GM19455 (cell line): ENCODE measurements at regions not wholly inside any gene's neighbourhood (a gene's known extent, or its start where the extent isn't known, plus 50 kb on each side); places are given as distances from the start of the nearest gene placed in this dataset.
"Not testable (repeated sequence)": the region's sequence is repeated elsewhere in the genome, so short reads cannot be mapped to it uniquely, and the experiment has no call there.

ENCODE experiments used
- ATAC-seq: cut with Tn5 transposase; IDR thresholded peaks from one replicate; pipeline ENCODE4 v1.9.1; 2021; ENCODE audit not compliant: unreplicated experiment

- peak; percentile 44 for ATAC-seq
These were observed 108.2 kb downstream of the SPATA31A1 start for GRCh38 chr9:39463696-39464095.

DNA sequence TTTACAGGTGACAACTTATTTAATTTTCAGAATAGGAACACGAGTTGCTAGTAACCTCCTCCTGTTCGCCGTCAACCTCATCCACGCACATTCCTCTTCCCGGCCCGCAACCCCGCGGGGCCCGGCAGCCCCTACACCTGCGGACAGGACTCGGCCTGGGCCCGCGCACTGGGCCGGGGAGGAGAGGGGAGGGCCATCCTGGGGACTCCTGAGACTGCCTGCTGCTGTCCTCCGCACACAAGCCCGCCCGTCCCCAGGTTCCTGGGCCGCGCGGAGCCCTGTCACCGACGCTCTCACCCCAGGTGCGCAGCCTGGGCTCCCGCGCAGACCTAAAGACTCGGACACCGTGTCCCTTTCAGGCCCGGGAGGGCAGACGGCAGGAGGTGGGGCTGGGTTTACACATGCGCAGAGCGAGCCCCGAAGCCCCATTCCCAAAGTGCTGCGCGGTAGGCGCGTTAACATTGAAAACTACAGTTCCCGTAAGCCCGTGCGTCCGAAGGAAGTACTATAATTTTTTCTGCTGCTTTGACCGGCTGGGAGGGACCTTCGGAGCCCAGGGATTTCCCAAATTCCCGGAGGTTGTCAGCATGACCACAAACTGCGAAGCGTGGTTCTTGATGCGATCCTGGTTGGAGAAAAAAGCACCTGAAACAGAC is 108.8 kb downstream of the SPATA31A1 start:
- ATAC-seq = peak; percentile 96

DNA sequence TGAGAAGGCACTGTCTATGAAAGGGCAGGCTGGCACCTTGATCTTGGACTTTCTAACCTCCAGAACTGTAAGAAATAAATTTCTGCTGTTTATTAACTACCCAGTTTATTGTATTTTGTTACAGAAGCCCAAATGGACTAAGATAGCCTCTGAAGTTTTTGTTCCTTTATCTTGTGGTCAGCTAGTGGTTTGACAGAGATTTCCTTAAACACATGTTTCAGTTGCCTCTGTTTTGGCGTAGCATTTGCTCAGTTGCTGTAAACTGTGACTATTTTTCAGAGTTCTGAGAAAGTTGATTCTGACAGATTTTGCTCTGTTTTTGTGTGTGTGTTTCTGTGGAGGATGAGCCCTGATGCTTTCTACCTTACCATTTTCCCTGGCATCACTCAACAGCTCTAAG is 119.0 kb downstream of the SPATA31A1 start:
- ATAC-seq = peak; percentile 97

- not testable (repeated sequence) for ATAC-seq
These were observed 127.6 kb downstream of the SPATA31A1 start for GRCh38 chr9:39483073-39483472.

DNA sequence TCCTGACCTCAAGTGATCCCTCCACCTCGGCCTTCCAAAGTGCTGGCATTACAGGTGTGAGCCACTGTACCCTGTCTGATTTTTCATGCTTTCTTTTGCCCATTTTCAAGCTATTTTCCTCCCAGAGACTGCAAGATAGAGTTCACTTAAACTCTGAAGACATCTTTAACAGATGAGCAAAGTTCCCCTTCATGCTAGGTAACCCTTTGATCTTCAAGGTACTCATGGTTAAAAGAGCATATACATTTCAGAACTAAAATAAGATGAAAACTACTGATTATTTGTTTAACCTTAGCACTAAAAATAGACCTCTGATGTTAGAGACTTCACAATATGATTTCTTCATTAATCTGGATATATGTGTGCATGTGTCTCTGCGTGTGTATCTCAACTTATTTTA is 128.4 kb downstream of the SPATA31A1 start:
- not testable (repeated sequence) for ATAC-seq

DNA sequence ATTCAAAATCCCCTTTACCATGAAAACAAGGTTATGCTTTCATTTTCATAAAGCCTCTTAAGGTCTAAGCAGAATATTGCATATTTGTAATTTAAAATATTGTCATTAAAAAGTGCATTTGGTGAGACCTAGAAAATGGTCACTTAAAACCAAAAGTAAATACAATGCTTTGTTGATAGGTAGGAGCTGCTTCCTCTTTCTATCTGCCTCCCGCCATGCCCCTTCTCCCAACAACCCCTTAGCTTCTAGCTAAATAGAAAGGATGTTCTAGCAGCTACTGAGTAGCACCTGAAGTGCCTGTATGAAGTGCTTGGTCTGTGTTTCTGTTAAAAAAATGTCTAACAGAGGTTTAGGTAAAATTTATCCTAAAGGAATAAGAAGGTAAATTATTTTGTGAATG is 128.8 kb downstream of the SPATA31A1 start:
- not testable (repeated sequence) for ATAC-seq

DNA sequence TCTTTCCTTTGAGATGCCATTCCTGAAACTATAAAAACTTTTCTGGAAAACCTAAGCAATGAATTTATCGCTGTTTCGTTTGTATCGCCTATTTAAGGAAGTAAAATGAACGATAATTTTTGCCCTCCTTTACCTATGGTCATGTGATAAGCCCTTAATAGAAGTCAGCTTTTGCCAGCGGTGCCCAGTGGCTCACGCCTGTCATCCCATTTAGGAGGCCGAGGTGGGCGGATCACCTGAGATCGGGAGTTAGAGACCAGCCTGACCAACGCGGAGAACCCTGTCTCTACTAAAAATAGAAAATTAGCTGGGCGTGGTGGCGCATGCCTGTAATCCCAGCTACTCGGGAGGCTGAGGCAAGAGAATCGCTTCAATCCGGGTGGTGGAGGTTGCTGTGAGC is 132.0 kb downstream of the SPATA31A1 start:
- not testable (repeated sequence) for ATAC-seq

DNA sequence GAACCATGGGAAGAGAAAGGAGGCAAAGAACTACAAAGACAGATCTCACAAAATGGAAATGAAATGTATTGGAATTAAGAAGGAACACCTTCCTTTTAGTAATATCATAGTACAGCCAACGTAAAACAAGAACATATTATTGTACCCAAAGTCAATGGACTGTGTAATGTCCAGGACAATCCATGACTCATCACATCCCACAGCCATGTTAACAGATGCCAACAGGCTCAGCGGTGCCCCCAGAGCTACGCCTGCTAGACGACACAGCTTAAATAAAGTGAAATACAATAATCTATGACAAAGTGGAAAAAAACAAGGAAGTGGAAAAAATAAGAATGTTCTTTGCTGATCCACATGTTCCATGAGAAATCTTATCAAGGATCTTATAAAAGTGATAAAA is 140.8 kb downstream of the SPATA31A1 start:
- ATAC-seq = not testable (repeated sequence)

DNA sequence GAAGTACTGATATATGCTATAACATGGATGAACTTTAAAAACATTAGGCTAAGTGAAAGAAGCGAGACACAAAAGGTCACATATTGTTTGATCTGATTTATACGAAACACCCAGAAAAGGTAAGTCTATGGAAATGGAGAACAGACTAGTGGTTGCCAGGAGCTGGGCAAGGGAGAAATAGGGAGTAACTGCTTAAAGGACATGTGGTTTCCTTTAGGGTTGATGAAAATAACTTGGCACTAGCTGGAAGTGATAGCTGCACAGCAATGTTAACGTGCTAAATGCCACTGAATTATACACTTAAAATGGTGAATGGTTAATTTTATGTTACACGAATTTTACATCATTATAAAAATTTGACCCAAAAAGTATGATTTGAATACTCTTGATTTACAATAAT is 147.7 kb downstream of the SPATA31A1 start:
- not testable (repeated sequence) for ATAC-seq

DNA sequence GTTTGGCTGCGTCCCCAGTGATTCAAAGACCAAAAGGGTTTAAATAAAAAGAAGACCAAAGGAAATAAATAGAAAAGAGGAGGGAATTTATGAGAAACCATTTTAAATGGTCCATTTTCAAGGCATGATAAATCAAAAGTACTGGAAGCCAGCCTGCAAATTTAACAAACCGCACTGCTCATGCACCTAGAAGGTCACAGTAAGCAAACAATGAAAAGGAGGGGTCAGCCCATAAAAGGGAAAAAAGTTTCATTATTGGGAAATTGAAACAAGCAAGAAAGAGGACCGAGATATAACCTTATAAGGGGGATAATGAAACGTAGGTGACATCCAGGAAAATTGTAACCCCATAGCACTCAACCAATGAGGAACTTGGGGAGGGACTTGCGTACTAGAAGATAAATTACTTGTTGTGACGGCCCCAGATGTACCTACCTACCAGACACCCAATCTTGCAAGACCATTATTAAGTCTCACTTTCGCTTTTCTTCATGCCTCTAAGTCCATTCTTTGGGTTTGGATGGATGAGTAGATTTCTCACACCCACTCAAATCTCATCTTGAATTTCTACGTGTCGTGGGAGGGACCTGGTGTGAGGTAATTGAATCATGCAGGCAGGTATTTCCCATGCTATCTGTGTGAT is 172.0 kb downstream of the SPATA31A1 start:
- not testable (repeated sequence) for ATAC-seq

DNA sequence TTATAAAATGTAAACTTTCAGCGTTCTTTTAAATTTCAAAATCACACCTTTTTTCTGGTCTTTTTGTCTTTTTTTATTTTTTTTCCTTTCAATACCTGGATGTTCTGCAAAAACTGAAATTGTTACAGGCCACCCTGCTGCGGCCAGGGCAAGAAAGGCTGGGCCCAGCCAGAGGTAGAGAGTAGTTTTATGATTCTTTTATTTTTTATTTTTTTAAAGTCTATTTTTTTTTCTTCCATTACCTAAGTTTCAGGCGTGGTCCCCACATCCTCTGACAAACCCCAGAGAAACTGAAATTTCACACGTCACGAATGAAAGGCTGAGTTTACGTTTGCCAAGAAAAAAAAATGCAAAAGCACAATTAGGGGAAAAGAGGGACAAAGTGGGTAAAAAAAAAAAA is 177.1 kb downstream of the SPATA31A1 start:
- not testable (repeated sequence) for ATAC-seq

GRCh38 chr9:39533001-39533762 is 177.7 kb downstream of the SPATA31A1 start:
- ATAC-seq = not testable (repeated sequence)

- ATAC-seq = not testable (repeated sequence)
These were observed 178.5 kb downstream of the SPATA31A1 start for GRCh38 chr9:39533763-39534548.

DNA sequence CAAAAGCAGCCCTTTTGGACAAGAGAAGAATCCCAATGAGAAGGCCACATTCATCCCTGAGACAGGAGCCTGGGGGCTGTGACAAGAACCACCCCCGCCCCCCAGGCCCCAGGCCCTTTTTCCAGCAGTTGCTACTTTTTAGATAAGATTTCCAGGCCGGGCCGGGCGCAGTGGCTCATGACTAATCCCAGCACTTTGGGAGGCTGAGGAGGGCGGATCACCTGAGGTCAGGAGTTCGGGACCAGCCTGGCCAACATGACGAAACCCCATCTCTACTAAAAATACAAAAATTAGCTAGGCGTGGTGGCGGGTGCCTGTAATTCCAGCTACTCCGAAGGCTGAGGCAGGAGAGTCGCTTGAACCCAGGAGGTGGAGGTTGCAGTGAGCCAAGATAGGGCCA is 179.4 kb downstream of the SPATA31A1 start:
- not testable (repeated sequence) for ATAC-seq

- ATAC-seq = not testable (repeated sequence)
These were observed 186.7 kb downstream of the SPATA31A1 start for GRCh38 chr9:39542157-39542556.

DNA sequence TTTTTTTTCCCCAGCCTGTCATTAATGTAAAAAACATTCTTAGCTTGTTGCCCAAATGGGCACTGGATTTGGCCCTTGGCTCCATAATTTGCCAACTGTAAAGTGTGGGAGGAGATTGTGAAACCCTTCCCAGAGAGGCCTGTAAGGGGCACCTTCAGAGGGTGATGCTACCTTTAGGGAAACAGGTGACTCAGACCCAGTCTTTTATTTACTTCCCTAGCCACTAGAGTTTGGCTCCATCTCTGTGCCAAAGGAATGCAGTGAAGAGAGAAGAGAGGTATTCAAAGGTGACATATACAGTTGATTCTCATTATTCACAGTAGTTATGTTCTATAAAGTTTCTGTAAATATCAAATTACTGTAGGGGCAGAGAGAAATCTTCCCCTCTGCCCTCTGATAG is 189.6 kb downstream of the SPATA31A1 start:
- not testable (repeated sequence) for ATAC-seq

DNA sequence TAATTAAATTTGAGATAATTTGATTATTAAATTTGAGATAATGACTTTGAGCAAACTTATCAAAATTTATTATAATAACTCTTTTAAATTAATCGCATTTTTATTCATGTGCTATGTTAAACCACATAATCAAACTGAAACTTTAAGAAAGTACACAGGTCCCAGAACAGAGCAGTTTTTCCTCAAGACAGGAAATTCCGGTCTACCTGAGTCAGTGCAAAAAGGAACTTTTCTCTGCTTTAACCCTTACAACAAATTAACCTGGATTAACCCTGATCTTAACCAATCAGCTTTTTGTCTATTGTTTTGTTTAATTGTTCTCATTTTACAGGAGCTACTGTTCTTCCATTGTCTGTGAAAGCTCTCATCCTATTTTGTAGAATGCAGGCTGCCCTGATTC is 195.1 kb downstream of the SPATA31A1 start:
- ATAC-seq = not testable (repeated sequence)

DNA sequence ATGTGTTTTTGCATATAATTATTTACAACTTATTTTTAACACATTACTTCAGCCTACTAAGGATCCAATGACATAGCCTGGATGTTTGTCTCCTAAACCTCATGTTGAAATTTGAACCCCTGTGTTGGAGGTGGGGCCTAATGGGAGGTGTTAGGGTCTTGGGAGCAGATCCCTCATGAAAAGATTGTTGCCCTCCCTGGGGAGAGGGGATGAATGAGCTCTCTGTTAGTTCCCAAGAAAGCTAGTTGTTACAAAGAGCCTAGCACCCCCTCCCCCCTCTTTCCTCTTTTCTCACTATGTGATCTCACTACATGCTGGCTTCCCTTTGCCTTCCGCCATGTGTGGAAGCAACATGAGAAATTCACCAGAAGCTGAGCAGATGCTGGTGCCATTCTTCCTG is 196.1 kb downstream of the SPATA31A1 start:
- not testable (repeated sequence) for ATAC-seq

DNA sequence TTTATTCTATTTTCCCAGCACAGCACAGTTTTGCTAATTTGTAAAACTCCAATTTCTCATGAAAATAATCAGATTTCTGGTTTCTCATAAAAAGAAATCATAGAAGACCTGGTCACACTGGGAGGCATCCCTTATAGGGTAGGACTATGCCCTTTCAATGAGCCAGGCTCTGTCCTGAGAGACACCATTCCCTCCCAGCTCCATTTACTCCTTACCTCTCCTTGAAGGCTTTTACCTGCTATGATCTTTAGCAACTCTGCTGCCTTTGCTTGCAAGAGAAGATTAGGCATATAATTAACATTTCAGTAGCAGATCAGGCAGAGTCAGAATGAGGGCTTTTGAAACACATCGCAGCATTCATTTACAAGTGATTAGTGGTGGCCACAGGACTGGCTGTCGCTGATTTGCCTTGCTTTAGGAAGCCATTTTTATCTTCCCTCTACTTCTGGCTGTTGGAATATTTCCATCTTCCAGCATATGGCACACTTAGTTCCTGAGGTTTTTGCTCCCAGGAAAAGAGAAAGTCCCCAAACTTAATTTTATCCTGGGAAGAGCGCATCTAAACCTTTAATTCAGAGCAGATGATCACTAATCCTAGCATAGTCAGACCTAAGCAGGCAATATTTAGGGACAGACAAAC is 196.9 kb downstream of the SPATA31A1 start:
- not testable (repeated sequence) for ATAC-seq

GRCh38 chr9:39554352-39554751 is 198.9 kb downstream of the SPATA31A1 start:
- ATAC-seq = not testable (repeated sequence)
